Kasumi-1 (cell line): ENCODE measurements at regions not wholly inside any gene's neighbourhood (a gene's known extent, or its start where the extent isn't known, plus 50 kb on each side); places are given as distances from the start of the nearest gene placed in this dataset.

Source experiments
- DNase-seq, 2 experiments: peaks; one replicate each; lab custom pipeline; 2025; lab: John Stamatoyannopoulos, UW

DNA sequence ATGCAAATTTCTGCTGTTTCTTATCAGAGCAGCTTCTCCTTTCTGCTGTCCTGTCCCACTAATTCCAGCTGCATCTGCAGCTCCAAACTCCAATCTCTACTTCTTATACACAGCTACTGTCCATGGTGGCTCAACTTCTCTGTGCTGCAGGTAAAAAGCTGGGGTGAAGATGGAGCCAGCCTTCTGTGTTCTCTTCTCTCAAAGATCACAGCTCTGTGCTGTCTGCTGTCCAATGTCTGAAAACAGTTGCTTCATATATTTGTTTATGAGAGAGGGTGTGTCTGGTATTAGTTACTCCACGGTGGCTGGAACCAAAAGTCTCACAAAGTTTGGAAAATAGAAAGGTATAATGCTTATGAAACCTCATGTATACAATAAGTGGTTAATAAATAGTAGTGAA, 445.8 kb upstream of the TBX3 start:
- no peak for DNase-seq

DNA sequence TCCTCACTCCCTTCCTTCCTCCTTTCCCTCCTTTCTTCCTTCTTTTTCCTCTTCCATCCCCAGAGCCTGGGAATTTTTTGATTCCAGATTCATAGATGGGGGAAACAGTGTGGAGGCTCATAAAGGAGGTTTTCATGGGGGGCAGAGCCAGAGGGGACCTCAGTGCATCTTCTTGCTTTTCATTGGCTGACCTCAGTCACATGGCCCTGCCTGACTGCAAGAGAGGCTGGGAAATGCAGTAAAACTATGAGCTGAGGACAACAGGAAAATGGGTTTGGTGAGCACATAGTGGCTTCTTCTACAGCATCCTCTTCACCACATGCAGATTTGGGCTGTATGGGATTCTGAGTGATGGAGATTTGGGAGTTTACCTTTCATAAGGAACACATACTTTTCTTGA, 437.1 kb upstream of the TBX3 start:
- DNase-seq: no peak

DNA sequence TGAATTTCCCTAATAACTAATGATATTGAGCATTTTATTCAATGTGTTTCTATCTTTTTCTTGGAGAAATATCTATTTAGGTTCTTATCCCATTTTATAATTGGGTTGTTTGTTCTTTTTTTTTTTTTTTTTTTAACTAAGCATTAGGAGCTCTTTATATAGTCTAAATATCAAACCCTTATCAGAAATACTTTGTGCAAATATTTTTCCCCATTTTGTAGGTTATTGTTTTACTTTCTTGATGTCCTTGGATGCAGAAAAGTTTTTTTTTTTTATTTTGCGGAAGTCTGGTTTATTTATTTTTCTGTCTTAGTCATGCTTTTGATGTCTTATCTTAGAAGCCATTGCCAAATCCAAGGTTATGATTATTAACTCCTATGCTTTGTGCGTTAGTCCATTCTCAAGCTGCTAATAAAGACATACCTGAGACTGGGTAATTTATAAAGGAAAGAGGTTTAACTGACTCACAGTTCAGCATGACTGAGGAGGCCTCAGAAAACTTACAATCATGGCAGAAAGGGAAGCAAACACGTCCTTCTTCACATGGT, 434.3 kb upstream of the TBX3 start:
- no peak for DNase-seq

GRCh38 chr12:115114140-115114539, 430.2 kb upstream of the TBX3 start:
- no peak for DNase-seq

GRCh38 chr12:115109863-115110262, 425.9 kb upstream of the TBX3 start:
- DNase-seq: no peak

GRCh38 chr12:115108129-115109100, 424.4 kb upstream of the TBX3 start:
- no peak for DNase-seq

- no peak for DNase-seq
Measured at GRCh38 chr12:115103884-115104883, 420.2 kb upstream of the TBX3 start.

DNA sequence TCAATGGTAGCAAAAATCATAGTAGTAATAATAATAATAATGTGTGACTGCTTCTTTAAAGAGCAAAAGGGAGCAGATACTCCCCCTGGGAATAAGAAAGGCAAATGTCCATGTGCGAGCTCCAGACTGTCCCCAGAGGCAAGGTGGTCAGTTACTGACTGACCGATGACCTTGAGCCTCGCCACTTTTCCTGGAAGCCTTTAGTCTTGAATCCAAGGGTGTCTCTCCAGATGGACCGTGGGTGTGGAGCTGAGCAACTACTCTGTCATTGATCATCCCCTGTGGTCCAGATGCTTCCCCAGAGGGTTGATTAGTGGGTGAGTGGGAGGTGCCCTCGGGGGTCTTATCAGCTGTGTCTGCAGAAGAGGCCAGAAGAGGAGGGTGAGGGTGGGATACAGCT, 418.5 kb upstream of the TBX3 start:
- no peak for DNase-seq

- no peak for DNase-seq
Measured at GRCh38 chr12:115101520-115101919, 417.5 kb upstream of the TBX3 start.

DNA sequence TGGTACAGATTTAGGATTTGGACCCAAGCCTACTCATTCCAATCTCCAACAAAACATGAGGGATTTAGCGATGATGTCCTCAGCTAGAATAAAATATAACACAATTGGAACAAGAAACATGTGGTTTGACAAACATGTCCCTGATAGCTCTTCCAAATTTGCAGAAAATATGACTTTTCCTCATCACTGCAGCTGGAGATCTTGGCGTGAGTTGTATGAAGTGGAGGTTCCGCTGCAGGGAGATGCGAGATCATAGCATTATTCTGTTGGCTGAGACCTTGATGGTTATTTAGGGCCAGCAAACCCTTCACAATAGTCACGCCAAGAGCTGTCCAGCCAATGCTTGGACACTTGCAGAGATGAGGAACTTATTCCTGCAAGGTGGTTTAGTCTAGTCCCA, 413.4 kb upstream of the TBX3 start:
- no peak for DNase-seq

GRCh38 chr12:115096588-115097397, 412.8 kb upstream of the TBX3 start:
- DNase-seq: no peak

- no peak for DNase-seq
Measured at GRCh38 chr12:115095073-115095748, 411.2 kb upstream of the TBX3 start.

GRCh38 chr12:115094163-115094816, 410.3 kb upstream of the TBX3 start:
- no peak for DNase-seq

DNA sequence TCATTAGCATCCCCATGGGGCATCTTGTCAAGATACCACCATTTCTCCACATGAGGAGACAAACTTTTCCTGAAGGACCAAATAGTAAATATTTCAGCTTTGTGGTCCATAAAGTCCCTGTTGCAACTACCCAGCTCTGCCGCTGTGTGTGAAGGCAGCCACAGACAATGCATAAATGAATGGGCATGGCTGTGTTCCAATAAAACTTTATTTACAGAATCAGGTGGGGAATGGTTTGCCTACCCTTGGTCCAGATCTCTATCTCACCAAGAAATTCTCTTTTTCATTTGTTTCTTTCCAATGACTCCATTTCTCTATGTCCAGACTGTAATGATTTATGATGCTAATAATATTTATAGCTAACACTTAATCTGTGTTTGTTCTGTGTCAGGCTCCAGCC, 409.3 kb upstream of the TBX3 start:
- no peak for DNase-seq

- DNase-seq: no peak
Measured at GRCh38 chr12:115090783-115091182, 406.8 kb upstream of the TBX3 start.

DNA sequence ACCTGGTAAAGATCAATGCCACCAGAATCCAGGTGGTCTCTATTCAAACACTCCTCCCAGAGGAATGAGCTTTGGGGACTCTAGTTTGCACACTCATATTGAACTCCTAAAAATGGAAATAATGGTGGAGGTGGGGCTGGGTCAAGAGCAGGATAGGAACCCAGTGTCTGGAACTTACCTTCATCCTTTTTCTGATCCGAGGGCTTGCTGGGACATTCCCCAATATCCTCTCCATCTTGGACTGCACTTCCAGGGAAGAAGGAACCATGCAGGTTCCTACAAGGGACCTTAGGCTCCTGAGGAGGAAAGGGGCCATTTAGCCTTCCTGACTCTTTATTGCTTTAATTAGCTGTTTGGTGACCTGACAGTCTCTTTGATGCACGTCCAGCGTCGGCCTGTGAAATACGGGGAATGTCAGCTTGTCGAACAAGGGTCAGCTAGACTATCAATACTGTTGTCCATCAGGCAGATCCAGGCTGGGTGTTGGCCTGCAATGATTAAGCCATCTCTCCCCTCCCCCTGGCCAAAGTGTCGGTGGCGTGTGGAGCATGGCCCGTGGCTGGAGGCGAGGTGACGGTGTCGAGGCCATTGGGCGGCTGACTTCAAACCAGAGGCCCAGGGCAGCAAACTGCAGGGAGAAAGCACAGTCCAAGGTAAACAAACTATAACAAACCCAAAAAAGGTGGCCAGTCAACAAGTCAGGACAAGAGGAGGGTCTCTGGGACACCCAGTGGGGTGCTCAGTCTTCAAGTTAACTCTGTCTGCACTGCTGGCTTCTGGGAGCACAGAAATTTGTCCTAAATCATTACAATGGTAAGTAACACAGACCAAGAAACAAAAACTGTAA, 405.2 kb upstream of the TBX3 start:
- no peak for DNase-seq

GRCh38 chr12:115088328-115088994, 404.5 kb upstream of the TBX3 start:
- no peak for DNase-seq

- no peak for DNase-seq
Measured at GRCh38 chr12:115085594-115085993, 401.6 kb upstream of the TBX3 start.

DNA sequence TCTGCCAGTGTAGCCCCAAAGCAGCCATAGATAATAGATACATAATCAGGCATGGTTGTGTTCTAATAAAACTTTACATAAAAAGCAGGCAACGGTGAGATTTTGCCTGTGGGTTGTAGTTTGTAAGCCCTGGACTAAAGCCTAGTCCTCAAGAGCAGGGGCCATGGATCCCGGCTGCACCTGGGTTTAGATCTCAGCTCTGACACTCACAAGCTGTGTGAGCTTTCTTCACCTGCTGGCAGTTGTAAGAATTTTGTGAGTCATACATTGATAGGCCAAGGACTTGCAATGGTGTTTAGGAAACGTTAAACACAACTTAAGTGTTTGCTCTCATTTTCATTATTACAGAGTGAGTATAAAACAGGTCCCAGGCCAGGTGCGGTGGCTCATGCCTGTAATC, 395.8 kb upstream of the TBX3 start:
- DNase-seq: no peak
